T-helper 9 cell (primary cell): ENCODE measurements at regions not wholly inside any gene's neighbourhood (a gene's known extent, or its start where the extent isn't known, plus 50 kb on each side); places are given as distances from the start of the nearest gene placed in this dataset.

ENCODE experiments used
- DNase-seq: peaks from one replicate; pipeline ENCODE4 v3.0.0-alpha.2; 2020

DNA sequence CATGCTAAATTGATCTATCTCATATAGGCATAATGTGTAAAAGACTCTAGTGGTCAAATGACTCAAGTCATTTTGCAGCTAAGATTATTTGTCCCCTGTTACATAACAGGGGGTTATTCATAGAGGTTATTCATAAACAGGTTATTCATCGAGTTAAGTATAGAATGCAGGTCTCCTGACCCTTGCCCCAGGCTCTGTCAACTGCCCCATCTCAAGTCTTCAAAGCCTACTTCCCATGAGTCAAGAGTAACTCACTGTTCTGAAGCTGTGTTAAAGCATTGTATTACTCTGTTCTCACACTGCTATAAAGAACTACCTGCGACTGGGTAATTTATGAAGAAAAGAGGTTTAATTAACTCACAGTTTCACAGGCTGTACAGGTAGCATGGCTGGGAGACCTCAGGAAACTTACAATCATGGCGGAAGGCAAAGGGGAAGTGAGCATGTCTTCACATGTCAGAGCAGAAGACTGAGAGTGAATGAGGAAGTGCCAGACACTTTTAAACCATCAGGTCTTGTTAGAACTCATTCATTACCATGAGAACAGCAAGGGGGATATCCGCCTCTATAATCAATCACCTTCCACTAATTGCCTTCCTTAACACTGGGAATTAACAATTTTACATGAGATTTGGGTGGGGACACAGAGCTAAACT is 226.2 kb upstream of the BLID start:
- no peak for DNase-seq

DNA sequence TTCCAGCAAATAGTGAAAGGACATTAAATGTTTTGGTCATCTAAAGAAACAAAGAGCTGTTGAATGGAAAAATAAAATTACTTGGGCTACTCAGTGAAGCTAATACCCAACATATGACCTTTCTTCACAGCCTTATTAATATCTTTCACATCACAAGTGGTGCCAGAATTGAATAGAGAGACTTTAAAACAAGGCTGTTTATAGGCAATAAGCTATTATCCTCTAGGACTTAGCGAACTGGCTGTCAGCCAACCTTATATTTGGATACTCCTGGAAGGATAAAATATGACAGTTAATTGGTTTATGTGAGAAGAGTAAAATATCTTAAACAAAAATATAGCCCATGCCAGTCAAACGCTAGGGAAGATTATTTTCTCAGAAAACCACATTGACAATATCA is 225.5 kb upstream of the BLID start:
- DNase-seq = no peak

DNA sequence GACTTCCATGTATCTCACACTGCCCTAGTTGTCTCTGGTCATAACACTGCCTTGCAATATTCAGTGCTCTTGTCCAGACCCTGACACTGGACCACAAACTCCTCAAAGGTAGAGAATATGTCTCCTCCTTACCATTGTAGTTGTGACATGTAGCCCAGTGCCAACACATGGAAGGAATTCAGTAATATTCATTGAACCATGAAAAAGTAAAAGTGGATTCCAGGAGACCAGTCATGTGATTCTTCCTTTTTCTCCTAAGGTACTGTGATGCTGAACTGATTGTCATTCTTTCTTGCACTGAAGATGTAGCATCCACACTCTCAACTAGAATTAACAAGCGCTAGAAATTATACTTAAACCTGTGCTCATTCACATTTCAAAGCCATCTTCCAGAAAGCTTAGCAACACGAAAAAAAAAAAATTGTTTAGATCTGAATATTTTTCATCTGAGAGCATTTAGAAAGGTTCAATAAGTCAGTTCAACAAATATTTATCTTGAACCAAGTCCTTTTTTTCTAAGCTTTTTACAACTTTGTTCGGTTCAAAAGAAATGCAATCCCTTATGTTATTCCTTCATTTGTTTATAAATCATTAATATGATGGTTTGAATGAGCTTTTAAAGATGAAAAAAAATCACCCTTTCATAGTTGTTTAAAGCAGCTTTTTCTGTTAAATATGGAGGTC is 224.7 kb upstream of the BLID start:
- no peak for DNase-seq

DNA sequence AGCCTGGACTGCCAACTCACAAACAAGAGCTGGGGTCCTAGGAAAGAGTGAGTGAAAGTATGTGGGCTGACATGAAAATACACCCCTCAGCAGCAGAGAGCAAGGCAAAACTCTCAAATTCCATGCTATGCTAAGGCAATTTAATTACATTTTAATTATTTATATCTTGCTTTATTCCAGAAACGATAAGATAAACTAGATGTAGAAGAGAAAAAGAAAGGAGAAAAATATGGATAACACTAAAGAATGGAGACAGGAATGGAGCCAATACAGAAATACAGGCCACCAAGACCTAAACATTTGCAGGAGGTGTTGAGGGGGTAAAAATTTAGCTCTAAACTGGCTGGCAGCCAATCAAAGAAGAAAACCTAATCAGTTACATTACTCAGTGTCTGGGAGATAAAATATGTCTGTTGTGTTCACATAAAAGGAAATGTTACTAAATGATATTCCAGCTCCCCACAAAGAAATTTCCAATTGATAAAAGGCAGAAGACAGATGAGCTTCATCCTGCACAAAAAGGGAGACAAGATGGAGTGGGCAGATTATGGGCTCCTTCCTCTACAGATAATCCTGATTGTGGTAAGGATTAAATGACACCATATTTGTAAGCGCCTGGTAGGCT is 223.5 kb upstream of the BLID start:
- DNase-seq = no peak

DNA sequence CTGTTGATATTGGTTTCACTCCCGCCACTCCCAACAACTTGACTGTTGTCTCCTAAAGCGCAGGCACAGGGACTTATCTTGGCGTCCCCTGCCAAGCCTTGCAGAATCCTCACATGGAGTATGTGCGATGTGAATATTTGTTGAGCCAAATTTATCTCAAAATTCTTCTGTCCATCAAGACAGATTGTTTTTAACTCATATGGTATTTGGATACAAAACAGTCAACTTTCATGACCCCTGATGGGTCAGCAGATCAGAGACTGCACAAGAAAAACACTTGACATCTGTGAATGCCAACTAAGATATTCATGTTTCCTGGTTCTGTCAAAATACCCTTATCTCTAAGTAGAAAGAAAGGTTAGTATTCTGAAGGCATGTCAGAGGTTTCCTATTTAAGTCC is 221.7 kb upstream of the BLID start:
- no peak for DNase-seq

DNA sequence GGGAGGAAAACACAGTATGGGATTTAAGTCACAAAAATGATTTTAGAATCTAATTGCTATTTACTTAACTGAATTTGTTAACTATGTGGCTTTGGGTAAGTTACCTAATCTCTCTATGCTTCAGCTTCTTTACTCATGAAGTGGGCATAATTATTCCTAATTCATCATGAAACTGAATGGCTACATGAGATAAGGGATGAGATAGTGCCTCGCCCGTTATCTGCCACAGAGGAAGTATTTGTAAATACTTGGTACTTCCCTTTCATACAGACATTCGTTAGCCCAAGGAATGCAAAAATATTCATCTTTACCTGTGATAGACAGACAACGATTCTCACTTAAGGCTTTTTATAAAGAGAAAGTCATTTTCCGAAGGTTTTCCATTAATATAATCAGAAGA is 221.2 kb upstream of the BLID start:
- no peak for DNase-seq

DNA sequence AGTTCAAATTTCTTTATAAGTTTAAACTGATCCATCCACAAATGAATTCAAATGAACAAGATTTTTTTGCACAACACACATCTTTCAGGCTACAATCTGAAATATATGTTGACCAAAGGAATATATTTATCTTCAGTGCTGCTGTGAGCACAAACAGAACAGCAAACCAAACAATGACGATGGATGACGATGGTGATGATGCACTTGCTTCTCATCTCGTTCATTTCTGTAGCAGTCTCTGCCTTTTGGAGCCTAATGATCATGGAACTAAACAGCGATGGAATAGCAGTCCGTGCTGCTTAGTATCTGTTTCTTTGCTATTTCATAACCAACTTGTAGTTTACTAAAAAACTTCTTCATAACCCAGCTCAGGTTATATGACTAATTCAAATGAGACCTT is 220.7 kb upstream of the BLID start:
- no peak for DNase-seq

DNA sequence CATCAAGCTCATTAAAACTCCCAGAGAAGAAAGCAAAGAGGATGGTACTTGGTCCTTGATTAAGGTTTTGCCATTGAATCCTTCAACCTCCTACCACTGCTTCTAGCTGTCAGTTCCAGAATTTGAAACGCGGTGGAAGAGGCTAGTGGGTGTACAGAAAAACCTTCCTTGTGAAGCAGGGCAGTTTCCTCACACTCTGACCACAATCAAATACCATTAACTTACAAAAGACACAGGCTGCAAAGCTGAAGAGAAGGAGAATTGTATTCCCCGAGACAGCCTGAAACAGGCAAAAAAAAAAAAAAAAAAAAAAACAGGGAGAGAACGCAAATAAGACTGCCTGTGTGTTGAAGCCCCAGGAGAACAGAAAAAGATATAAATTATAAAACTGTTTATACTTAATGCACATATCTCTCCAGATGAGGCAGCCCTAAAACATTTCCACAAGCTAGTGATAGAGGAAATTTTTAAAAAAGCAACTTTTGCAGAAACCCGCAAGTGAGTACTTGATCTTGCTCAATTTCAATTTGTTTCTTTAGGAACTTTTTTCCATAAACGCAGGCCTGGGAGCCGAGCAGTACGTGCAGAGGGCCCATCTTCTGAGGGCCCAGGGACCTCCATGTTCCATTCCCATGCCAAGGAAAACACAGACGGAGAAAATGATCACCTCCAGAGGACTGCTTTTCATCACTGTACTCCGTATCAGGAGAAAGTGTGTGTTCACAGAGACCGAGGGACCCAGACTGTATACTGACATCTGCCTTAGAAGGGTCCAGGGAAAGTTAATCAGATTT is 218.7 kb upstream of the BLID start:
- no peak for DNase-seq

DNA sequence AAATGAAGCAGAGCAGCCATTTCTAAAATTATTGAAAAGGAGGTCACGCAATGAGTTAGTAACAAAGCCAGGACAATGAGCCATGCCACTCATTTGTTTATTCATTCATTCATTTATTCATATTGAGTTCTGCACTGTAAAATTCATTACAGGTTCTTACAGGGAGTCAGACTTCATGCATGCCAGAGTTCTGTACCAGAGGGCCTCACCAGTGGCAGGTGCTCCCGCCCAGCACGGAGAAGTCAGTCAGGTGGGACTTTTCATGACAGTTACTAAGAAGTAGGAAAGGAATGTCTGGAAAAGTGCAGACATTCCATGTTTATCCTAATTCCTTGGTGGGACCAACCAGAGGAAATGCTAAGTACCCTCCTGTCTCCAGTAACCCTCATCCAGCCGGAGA is 217.5 kb upstream of the BLID start:
- no peak for DNase-seq

DNA sequence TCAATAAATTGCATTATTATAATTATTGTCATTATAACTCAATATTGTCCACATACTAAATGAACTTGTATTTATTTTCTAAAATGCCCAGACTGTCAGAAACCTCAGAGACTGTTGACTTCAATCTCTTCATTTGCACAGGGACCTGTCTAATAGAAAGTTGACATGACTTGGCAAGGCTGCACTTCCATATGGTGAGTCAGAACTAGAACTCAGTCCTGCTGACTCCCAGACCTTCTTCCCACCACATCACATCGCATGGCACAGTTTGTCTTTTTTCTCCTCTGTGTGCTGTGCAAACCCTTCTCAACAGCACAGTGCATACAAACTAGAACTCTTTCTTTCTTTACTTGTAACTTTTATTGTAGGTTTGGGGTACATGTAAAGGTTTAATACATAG is 215.1 kb upstream of the BLID start:
- DNase-seq = no peak

DNA sequence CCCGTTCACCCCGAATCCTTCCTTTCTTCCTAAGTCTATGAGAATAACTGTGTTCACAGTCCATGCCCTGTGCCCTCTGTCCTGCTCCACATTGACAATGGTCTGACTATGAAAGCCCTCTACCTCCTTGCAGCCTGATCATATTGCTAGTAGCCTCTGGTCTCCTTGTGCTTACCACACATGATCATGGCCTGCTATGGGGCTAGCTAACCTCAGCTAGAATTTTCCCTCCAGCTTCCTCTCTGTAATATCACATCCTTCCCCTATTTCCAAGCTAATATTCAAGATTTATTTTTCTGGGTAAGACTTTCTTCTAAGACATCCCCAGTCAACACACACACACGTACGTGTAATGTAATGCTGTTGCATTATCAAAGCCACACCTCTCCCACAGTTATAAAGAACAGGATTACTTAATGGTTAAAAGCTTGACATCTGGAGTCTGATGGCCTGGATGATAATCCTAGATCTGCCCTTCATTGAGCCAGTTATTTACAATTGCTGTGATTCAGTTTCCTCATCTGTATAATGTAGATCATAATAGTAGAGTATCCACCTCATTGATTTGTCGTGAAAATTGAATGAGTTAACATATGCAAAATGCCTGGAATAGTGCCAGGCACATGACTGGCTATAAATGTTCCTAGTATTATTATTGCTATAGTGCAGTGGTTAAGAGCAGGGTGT is 214.4 kb upstream of the BLID start:
- DNase-seq = no peak

DNA sequence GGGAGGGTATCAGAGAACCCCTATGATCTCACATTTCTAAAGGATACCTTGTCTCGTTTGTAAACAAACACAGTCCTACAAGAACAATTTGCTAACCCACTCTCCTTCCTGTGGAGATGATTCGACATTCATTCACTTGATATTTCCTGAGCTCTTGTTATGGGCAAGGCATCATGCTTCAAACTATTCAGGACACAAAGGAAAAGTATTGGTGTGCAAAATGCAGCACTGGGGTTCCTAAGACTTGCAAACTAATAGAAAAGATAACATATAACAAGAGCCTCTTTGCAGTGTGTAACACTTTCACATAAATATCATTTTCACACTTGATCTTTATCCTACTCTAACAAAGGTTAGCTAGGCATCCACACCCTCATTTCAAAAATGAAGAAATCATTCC is 211.5 kb upstream of the BLID start:
- DNase-seq = no peak

DNA sequence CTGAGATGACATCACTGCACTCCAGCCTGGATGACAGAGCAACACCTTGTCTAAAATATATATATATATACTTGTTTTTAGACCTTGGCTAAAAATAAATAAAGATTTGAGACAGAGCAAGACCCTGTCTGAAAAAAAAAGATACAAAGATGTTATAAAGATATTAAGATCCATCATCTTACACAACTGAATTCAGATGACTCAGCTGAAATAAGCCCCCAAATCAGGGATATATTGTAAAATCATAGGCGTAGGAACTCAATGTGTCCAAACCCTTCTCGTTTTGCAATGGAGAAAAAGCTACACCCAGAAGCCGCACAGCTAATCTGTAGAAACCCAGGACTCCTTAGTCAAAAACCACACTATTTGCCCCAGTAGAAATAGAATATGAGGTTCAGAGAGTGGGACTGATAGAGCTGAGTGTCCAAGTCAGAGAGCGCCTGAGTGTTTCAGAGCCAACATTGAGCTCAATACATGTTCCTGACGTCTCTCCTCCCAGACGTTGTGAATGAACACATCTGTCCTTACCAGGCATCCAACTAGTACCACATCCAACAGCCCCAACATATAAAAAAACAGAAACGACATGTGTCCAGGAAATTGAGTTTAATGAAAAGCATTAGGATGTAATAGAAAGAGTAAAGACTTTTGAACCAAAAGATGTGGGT is 207.9 kb upstream of the BLID start:
- DNase-seq = no peak

DNA sequence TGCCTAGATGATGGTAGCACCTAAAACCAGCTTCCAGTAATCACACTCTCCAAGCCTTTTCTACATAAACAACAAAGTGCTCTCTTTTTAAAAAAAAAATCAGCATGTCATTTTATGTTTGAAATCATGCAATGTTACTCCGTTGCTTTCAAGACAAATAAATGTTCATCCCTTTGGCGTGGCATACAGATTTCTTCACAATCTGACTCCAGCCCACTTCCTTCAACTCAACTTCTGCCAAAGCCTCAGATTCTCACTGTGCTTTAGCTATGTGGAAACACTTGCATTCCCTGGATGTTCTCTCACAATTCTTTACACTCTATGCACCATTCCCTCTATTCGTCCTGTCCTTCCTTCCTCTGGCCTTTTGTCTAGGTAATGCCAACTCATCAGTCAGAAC is 206.3 kb upstream of the BLID start:
- no peak for DNase-seq

DNA sequence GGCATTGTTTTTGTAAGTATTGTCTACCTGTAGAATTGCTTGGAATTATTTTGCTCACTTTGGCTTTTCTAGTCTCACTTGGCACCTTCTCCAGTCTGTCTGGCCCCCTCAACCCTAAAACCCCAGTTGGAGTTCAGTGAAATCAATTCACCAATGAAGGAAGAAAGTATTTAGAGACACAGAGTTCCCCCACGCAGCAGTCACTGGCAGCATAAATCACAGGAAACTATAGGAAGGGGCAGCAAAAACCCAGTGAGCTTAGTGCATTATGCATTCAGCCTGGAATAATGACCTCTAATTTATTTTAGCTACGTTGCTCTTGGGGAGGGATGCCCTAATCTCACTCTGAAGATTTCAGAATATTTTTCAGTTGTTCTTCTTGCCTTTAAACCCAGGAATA is 204.7 kb upstream of the BLID start:
- no peak for DNase-seq

DNA sequence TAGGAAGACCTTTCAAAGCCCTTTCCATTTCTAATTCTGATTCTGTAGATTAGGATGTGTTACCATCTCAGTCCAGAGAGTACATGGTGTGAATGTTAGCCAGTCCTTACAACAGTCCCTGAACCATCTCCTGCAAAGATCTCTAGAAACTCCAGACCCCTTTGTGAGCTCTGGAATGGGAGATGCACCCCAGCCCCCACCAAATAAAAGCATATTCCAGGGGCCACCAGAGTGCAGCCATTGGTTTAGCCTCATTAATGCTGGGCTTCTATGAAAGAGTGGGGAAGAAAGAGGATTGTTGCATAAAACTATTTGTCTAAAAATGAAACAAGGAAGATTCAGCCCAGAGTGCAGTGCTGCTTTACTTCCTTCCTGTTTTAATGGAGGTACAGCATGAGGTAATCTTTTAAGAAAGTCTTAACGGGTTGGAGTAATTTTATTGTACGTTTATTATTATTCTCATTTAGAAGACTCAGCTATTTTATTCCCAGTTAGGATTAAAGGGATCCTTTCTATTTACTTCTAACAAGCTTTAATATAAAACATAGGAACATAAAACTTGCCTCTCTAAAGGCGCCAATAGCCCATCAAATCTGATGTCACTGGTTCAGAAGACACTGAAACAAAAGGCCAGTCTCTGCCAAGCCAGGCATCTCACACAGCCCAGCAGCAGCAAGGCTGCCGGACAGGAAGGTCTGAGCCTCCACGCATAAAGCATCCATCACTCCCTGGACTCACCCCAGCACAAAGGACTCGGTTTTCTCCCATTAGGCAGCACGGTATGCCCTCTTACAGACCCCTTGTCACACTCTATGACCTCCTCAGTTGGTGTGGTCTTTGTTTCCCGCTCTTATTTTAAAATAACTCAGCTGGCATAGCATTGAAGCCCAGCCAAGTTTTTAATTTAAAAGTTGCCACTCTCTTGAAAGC is 203.9 kb upstream of the BLID start:
- DNase-seq = no peak

DNA sequence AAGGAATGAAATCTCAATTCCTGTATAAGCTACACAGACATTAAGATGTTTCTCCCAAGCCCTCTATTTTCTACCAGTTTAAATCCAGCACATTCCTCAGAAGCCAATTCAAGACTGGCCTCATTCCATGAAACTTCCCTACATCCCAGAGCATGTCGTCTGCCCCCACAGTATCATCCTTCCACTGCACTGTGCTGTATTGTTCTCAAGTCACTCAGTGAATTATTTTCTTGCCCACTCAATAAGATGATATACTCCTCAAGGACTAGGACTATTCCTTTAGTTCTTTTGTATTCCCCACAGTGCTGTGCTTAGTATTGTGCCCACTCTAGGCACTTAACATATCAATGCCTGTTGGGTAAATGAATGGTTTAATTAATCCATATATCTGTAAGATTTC is 203.1 kb upstream of the BLID start:
- no peak for DNase-seq

DNA sequence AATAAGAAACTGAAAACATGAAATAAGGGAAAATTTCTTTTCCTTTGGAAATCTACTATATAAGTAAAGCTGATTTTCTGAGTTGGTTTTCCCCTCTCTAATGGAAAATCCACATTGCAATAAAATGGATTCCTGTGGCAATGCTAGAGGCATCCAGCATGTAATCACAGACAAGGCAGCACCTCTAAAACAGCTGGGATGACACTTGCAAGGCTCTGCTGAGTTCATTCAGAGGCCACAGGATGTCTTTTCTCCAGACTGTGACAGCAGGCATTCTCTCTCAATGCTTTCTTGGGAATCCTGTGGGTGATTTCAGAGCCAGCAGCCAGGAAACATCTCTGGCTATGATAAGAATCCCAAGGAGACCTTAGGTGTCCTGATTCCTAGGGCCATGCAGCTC is 201.3 kb upstream of the BLID start:
- no peak for DNase-seq

DNA sequence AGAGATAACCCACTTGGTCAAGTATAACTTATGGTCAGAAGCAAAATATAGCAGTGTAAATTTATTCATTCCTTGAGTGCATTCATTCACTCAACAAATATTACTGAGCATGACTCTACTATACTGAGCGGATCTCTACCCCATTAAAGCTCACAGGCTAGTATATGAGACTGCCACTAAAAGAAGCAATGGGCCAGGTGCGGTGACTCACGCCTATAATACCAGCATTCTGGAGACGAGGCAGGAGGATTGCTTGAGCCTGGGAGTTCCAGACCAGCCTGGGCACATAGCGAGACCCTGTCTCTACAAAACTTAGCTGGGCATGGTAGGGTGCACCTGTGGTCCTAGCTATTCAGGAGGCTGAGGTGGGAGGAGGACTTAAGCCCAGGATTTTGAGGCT is 197.6 kb upstream of the BLID start:
- no peak for DNase-seq

DNA sequence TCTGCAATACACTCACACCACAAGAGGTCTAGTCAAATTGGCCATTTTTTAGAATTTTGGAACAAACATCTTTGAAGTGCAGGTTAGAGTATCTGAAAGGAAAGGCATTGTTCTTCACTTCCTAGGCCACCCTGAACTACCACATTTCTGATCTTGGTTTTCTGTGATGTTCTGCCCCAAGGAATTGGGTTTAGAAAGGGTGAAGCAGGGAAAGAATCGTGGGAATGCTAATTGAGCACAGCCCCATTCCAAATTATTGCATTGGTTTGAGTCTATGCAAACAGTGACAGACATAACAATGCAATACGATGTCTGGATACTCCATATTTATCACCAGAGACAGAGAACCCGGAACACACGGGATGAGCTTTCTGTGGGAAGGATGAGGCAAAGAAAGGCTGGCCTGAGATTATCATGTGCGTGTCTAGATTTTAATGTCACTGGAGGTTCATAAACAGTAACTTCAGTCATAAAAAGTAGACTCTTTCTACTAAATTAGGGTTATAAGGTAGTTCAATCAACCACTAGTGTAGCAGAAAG is 195.3 kb upstream of the BLID start:
- DNase-seq = no peak

DNA sequence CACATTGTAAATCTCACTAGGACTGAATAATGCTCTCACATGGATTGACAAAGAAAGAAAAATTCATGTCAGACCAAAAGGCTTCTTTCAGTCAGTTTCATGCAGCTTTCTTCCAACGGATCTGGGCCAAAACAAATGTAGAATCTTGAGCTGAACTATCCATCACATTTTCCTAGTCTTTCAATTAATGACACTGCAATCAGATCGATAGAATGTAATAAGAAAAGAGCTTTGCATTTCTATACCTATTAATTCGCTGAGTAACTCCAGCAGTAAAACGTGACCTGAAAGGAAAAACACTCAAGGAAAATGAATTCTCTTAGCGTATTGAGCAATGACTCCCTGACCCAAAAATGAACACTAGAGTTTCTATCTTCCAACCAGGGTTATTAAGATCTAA is 194.8 kb upstream of the BLID start:
- no peak for DNase-seq
